GM13977 (cell line): ENCODE measurements at regions not wholly inside any gene's neighbourhood (a gene's known extent, or its start where the extent isn't known, plus 50 kb on each side); places are given as distances from the start of the nearest gene placed in this dataset.

ENCODE experiments used
- DNase-seq: peaks from one replicate; pipeline ENCODE4 v3.0.0; 2012; ENCODE audit warnings: low spot score
- in situ Hi-C: fragments of 300-500 bp; cut with MboI; formaldehyde crosslinking; loops from one replicate; pipeline ENCODE4 v1.12.0; 2022; ENCODE audit warnings: low sequenced_read_pairs, low pct_unique_long_range_greater_than_20kb, mixed read lengths, inconsistent platforms; ENCODE audit not compliant: unreplicated experiment
- TF ChIP-seq, protein P1 (sequence below): IDR thresholded peaks from 2 replicates; pipeline ENCODE4 v1.5.1; 2012; ENCODE audit warnings: mild to moderate bottlenecking, control low read depth; ENCODE audit not compliant: insufficient read depth; ENCODE audit errors: extremely low read depth, missing control alignments

DNA sequence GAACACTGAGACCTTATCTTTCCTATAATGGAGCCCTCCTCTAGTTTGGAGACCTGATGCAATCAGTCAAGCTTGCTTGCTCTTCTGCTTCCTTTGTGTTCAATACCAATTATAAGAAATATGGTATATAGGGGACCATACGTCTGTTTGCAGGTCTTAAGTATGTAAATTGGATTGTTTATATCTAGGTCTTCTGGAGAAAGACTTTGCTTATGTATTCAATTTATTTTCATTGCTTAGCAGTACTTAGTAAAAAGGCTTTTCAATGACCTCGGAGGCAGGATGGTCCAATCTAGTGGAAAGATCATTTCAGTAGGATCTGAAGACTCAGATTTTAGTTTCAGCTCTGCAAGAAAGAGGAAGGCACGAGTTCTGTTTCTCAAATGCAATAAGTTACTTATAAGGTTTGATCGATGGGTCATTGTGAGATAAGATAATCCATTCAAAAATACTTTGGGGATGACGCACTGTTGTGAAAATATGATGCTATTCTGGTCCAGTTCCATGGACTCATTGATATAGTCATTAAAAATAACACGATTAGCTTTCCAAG, 571.6 kb downstream of the SH2D4B start:
- DNase-seq = no peak
- in situ Hi-C loops = no loop called here
- TF ChIP-seq, protein P1, sequence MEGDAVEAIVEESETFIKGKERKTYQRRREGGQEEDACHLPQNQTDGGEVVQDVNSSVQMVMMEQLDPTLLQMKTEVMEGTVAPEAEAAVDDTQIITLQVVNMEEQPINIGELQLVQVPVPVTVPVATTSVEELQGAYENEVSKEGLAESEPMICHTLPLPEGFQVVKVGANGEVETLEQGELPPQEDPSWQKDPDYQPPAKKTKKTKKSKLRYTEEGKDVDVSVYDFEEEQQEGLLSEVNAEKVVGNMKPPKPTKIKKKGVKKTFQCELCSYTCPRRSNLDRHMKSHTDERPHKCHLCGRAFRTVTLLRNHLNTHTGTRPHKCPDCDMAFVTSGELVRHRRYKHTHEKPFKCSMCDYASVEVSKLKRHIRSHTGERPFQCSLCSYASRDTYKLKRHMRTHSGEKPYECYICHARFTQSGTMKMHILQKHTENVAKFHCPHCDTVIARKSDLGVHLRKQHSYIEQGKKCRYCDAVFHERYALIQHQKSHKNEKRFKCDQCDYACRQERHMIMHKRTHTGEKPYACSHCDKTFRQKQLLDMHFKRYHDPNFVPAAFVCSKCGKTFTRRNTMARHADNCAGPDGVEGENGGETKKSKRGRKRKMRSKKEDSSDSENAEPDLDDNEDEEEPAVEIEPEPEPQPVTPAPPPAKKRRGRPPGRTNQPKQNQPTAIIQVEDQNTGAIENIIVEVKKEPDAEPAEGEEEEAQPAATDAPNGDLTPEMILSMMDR = no peak

DNA sequence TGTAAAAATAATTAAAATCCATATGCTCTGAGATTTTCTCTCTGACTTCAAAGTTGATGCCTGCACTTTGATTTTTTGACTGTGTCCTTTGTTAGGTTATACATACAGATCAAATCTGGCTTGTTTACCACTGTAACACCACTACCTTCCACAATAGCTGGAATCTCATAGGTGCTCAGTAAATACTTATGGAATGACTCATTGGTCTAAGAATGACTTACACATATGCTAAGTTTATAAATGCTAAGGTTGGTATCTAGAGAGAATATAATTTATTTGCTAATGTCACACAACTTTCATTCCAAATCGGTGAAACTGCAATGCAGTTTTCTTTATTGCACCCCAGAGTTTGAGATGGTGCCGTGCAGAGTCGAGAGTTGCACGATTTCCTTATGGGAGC, 578.5 kb downstream of the SH2D4B start:
- TF ChIP-seq, protein P1 = no peak
- no peak for DNase-seq
- in situ Hi-C loops = no loop called here

DNA sequence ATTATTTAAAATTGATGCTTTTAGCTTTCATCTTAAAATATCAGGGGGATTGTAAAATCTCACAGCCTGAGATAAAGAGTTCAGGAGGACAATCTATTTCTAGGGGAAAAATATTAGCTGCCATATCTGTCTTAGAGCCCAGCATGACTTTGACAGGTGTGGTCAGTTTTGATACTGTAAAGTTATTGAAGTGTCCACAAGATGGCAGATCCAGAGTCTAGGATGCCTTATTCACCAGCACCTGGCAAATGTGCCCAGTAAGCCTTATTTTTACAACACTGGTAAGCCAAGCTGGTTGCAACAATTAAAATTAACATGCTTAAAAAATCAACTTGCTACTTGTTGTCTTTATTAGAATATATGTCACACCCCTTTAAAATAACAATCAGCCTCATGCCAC, 579.3 kb downstream of the SH2D4B start:
- in situ Hi-C loops = no loop called here
- TF ChIP-seq, protein P1 = peak; percentile 2
- no peak for DNase-seq

GRCh38 chr10:81127931-81128330, 590.2 kb downstream of the SH2D4B start:
- TF ChIP-seq, protein P1 = no peak
- DNase-seq = no peak
- in situ Hi-C loops = no loop called here

DNA sequence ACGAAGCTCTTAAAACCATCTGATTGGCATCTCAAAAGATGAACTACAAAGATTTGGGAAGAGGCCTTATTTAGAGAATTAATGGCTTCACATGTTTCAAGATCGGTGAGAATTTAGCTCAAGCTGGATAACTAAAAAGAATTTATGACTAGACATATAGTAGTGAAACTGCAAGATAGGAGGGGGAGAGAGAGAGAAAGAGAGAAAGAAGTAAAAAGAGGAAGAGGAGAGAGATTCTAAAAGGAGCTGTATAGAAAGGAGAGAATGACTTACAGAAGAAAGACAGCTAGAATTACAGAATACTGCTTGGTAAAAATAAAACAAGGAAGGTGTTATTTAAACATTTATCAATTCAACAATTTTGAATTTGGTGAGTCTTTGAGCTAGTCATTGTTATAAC, 592.3 kb downstream of the SH2D4B start:
- in situ Hi-C loops = no loop called here
- no peak for DNase-seq
- TF ChIP-seq, protein P1 = no peak

GRCh38 chr10:81135851-81136250, 598.1 kb downstream of the SH2D4B start:
- TF ChIP-seq, protein P1 = peak; percentile 5
- peak; percentile 31 for DNase-seq
- in situ Hi-C loops = no loop called here

DNA sequence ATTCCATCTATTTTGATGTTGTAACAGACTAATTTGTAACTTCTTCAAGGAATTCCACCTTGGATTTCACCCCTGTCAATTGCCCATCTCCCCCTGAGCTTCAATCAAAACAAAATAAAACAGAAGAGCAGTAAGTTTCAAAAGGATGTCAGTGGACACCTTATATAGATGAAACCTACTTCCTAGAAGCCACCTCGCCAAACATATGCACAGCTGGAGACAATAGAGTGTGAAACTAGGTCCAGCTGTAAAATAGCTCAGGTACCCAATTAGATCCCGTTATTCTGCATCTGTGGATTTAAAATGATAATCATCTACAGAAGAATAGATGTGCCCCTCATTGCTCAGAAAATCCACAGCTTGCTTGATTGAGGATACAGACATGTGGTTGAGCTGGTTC, 598.6 kb downstream of the SH2D4B start:
- DNase-seq = no peak
- TF ChIP-seq, protein P1 = no peak
- in situ Hi-C loops = no loop called here
